ENCODE measurements at regions not wholly inside any gene's neighbourhood (a gene's known extent, or its start where the extent isn't known, plus 50 kb on each side); places are given as distances from the start of the nearest gene placed in this dataset.

DNA sequence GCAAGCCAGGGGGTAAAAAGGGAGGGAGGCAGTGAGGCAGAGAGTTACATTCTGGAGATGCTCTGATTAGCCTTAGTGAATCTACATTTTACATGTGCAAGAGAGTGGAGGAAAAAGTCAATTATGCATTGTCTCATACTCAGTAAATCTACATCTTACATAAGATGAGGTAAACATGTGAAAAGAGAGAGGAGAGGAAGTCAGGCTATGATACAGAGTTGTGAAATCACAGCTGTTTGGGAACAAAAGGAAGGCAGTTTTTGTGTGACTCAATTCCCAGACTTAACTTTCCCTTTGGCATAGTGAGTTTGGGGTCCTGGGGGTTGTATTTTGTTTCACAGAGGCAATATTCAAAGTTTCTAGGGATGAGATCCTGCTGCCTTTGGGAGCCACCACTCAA, 67.8 kb downstream of the GP2 start:
- Histone ChIP-seq H3K4me3 (ENCODE audit: low read depth, low read length) (no peak overlapping the region), H3K36me3 (no peaks in the 10 kb centered on the region), H3K27me3 (ENCODE audit: insufficient read depth, low read depth, severe bottlenecking) (peaks cover 47% of the 10 kb centered on the region), H3K27ac (no peak overlapping the region), H3K9me3 (ENCODE audit: severe bottlenecking) (no peaks in the 10 kb centered on the region)
- DNase-seq: no peak
- TF ChIP-seq, protein P1, sequence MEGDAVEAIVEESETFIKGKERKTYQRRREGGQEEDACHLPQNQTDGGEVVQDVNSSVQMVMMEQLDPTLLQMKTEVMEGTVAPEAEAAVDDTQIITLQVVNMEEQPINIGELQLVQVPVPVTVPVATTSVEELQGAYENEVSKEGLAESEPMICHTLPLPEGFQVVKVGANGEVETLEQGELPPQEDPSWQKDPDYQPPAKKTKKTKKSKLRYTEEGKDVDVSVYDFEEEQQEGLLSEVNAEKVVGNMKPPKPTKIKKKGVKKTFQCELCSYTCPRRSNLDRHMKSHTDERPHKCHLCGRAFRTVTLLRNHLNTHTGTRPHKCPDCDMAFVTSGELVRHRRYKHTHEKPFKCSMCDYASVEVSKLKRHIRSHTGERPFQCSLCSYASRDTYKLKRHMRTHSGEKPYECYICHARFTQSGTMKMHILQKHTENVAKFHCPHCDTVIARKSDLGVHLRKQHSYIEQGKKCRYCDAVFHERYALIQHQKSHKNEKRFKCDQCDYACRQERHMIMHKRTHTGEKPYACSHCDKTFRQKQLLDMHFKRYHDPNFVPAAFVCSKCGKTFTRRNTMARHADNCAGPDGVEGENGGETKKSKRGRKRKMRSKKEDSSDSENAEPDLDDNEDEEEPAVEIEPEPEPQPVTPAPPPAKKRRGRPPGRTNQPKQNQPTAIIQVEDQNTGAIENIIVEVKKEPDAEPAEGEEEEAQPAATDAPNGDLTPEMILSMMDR (IDR thresholded peaks at IDR 0.05; ENCODE audit: low read depth, low read length): no peak

DNA sequence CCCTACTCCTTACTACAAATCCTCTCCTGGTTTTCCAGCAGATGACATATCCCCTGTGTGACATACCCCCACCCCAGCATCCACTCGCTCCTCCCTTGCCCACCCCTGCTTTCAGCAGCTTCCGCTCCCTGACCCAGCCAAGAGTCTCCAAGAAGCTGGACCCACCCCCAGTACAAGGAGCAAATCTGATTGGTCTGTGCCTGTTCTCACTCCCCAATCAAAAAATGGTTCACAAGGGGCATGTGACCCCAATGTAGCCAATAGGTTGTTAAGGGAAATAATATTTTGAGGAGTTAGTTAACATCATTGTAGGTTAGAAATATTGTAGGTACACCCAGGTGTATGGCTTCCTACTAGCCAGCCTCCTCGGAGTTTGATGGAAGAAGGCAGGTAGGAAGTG, 70.1 kb downstream of the GP2 start:
- TF ChIP-seq, protein P1 (IDR thresholded peaks at IDR 0.05; ENCODE audit: low read depth, low read length): no peak

GRCh38 chr16:20255002-20255401, 72.3 kb downstream of the GP2 start:
- peaks cover 34% of the 10 kb centered on the region for H3K27me3 ChIP-seq (ENCODE audit: insufficient read depth, low read depth, severe bottlenecking)
- TF ChIP-seq, protein P1 (IDR thresholded peaks at IDR 0.05; ENCODE audit: low read depth, low read length): no peak
- no peak overlapping the region for H3K27ac ChIP-seq
- no peak for DNase-seq
- H3K36me3 ChIP-seq: no peaks in the 10 kb centered on the region
- no peaks in the 10 kb centered on the region for H3K9me3 ChIP-seq (ENCODE audit: severe bottlenecking)
- H3K4me3 ChIP-seq (ENCODE audit: low read depth, low read length): no peak overlapping the region

More for the DNA sequence above, 70.1 kb downstream of the GP2 start:
- Histone ChIP-seq H3K27me3 (ENCODE audit: insufficient read depth, low read depth, severe bottlenecking) (peaks cover 37% of the 10 kb centered on the region), H3K27ac (no peak overlapping the region), H3K4me3 (ENCODE audit: low read depth, low read length) (no peak overlapping the region), H3K9me3 (ENCODE audit: severe bottlenecking) (no peaks in the 10 kb centered on the region), H3K36me3 (no peaks in the 10 kb centered on the region)
- no peak for DNase-seq

DNA sequence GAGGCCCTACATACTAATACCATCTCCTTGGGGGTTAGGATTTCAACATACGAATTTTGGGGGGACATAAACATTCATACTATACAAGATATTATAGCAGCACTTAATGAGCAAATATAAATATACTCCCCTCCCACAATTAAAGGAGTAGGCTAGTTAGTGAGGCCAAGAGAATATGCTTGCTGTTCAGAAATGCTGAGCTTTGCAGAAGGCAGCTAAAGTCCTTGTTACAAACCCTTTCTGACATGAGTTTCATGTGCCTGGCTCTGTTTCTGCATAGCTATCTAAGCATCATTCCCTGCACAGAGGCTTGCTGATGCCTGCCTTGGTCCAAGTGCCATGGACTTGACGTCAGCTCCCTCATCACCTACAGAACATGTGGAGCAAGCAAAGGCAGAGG, 73.5 kb downstream of the GP2 start:
- H3K27ac ChIP-seq: no peak overlapping the region
- TF ChIP-seq, protein P1 (IDR thresholded peaks at IDR 0.05; ENCODE audit: low read depth, low read length): no peak
- no peaks in the 10 kb centered on the region for H3K36me3 ChIP-seq
- no peaks in the 10 kb centered on the region for H3K9me3 ChIP-seq (ENCODE audit: severe bottlenecking)
- peaks cover 42% of the 10 kb centered on the region for H3K27me3 ChIP-seq (ENCODE audit: insufficient read depth, low read depth, severe bottlenecking)
- no peak for DNase-seq
- no peak overlapping the region for H3K4me3 ChIP-seq (ENCODE audit: low read depth, low read length)

DNA sequence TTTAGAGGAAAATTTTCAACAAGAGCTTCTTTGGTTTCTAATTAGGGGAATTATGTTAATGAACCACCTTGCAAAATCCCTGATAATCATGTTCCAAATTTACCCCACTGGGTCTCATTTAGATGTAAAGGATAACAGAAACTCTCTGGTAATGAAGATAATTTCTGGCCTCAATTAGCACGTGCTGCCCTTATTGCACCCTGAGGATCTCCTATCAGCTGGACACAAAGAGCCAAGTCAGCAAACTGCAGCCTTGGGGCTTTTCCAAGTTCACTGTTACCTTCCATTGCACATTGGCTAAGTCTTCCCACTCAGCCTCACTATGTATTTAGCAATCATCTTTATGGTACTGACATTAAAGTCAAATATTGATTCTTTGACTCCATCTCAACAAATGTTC, 78.1 kb downstream of the GP2 start:
- TF ChIP-seq, protein P1 (IDR thresholded peaks at IDR 0.05; ENCODE audit: low read depth, low read length): no peak
- Histone ChIP-seq H3K27me3 (ENCODE audit: insufficient read depth, low read depth, severe bottlenecking) (peaks cover 53% of the 10 kb centered on the region), H3K36me3 (no peaks in the 10 kb centered on the region), H3K4me3 (ENCODE audit: low read depth, low read length) (no peak overlapping the region), H3K9me3 (ENCODE audit: severe bottlenecking) (no peaks in the 10 kb centered on the region), H3K27ac (no peak overlapping the region)
- no peak for DNase-seq

- Histone ChIP-seq H3K9me3 (ENCODE audit: severe bottlenecking) (no peaks in the 10 kb centered on the region), H3K27me3 (ENCODE audit: insufficient read depth, low read depth, severe bottlenecking) (peaks cover 52% of the 10 kb centered on the region), H3K27ac (no peak overlapping the region), H3K36me3 (no peaks in the 10 kb centered on the region), H3K4me3 (ENCODE audit: low read depth, low read length) (no peak overlapping the region)
- TF ChIP-seq, protein P1 (IDR thresholded peaks at IDR 0.05; ENCODE audit: low read depth, low read length): no peak
- DNase-seq: no peak
Observed at GRCh38 chr16:20247076-20247475, 80.2 kb downstream of the GP2 start.

Measured in WERI-Rb-1 (cell line).